ENCODE measurements at regions not wholly inside any gene's neighbourhood (a gene's known extent, or its start where the extent isn't known, plus 50 kb on each side); places are given as distances from the start of the nearest gene placed in this dataset.

DNA sequence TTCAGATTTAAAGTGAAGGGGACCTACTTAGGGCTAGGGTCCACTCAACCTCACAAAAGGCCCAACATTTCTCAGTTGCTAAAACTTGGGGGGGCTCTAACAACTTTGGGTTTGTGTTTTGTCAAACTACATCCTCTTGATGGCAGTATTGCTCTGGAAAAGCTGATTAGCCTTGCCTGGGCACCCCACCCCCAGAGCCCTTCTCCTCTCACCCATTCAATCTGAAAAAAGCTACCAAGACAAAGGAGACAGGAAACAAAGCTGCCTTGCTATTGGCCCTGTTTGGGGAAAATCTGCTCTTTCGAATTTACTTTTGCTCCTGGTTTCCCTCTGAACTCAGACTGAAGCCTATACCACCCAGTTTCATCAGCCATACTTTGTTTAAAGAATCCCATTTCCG, 195.2 kb upstream of the STK26 start:
- DNase-seq (ENCODE audit: insufficient read length, low spot score): no peak
- TF ChIP-seq, protein P1, sequence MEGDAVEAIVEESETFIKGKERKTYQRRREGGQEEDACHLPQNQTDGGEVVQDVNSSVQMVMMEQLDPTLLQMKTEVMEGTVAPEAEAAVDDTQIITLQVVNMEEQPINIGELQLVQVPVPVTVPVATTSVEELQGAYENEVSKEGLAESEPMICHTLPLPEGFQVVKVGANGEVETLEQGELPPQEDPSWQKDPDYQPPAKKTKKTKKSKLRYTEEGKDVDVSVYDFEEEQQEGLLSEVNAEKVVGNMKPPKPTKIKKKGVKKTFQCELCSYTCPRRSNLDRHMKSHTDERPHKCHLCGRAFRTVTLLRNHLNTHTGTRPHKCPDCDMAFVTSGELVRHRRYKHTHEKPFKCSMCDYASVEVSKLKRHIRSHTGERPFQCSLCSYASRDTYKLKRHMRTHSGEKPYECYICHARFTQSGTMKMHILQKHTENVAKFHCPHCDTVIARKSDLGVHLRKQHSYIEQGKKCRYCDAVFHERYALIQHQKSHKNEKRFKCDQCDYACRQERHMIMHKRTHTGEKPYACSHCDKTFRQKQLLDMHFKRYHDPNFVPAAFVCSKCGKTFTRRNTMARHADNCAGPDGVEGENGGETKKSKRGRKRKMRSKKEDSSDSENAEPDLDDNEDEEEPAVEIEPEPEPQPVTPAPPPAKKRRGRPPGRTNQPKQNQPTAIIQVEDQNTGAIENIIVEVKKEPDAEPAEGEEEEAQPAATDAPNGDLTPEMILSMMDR (IDR thresholded peaks at IDR 0.05; ENCODE audit: insufficient read depth, missing control alignments): peak; percentile 32
- FAIRE-seq: no peak

DNA sequence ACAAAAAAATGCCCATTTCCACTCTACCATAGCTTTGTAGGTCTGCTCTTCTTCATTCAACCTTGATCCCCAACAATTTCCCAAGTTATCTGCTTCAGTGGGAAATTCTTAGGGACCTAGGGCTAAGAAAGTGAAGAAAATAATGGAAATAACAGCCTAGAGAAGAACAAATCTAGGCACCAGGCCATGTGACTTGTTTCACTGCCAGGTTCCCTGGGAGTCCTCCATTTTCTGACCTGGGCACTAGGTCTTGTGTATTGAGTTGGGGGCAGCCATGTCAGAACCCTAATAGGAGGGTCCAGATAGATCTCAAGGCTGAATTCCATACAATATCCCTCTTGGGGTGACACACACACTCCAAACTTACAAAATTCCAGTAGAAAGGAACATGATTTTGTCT, 194.6 kb upstream of the STK26 start:
- TF ChIP-seq, protein P1 (IDR thresholded peaks at IDR 0.05; ENCODE audit: insufficient read depth, missing control alignments): no peak
- DNase-seq (ENCODE audit: insufficient read length, low spot score): no peak
- FAIRE-seq: no peak

DNA sequence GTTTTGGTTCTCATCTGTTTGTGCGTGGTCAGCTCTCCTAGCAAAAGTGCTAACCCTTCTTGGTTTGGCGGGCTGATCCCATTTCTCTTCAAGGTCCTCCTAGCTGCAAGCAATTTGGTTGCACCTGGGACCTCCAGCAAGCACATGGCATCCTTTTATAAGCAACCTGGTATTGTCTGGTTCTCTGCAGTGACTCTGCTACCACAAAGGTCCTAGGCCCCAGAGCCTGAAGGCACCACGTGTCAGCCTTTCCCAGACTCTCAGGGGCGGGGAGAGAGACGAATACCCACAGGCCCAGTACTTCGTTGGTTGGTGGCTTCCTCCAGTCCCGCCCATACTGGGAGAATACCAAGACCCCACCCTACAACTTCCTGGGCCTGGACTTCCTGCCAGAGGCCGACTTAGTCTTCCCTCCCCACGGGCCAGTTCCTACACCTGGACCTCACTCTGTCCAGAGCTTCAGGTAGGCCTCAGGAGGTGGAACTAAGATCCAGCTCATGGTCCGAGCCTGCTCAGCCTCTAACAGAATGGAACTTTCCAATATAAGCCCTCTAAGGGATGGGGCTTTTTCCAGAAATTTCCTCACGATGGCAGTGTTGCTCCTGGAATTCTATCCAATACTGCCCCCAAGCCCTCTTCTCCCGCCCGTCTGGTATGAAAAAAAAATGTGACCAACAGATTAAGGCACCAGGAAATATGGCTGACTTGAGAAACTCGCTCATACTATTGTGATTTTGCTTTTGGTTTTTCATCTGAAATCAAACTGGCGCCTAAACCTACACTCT, 192.5 kb upstream of the STK26 start:
- DNase-seq (ENCODE audit: insufficient read length, low spot score) (no peak), FAIRE-seq (no peak)
- TF ChIP-seq, protein P1 (IDR thresholded peaks at IDR 0.05; ENCODE audit: insufficient read depth, missing control alignments): peak; percentile 51

DNA sequence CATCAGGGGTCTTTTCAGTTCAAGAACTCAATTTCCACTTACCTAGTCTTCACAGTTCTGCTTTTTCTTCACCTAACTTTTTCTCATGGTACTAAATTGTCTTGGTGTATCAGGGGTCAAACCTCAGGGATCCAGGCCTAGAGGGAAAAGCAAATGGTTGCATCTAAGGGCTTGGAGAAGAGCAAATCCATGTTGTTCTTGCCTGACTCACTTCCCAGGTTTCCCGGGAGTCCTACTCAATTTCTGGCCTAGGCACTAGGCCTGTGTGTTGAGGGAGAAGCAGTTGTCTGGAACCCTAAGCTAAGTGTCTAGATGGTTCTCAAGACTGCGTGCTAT, 191.9 kb upstream of the STK26 start:
- TF ChIP-seq, protein P1 (IDR thresholded peaks at IDR 0.05; ENCODE audit: insufficient read depth, missing control alignments): no peak
- FAIRE-seq (no peak), DNase-seq (ENCODE audit: insufficient read length, low spot score) (no peak)

DNA sequence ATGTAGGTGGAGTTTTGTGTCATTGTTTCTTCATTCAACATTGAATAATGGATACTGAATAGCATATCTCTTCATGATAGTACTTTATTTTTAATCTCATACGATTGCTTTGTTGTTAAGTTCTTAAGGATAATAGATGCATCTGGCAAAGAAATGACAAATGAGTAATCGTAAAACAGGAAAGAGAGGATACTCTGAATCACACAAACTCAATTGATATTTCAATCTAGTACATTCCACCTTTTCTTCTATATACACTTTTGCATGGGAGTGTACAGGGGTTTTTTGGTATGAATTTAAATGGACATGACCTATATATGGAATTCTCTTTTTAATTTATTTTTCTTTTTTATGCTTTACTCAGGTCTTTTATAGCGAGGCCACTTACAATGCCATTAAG, 186.9 kb upstream of the STK26 start:
- no peak for FAIRE-seq

DNA sequence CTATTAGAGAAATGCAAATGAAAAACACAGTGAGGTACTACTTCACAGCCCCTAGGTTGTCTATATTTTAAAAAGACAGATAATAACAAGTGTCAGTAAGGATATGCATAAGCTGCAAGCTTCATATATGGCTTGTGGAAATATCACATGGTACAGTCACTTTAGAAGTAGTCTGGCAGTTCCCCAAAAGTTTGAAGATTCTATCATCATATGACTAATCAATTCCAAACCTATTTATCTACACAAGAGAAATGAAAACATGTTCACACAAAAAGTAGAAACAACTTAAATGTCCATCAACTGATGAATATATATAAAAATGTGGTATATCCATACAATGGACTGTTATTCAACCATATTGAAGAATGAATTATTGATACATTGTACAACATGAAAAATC, 185.8 kb upstream of the STK26 start:
- DNase-seq (ENCODE audit: insufficient read length, low spot score) (no peak), FAIRE-seq (peak; percentile 84)
- TF ChIP-seq, protein P1 (IDR thresholded peaks at IDR 0.05; ENCODE audit: insufficient read depth, missing control alignments): no peak

More for the DNA sequence above, 186.9 kb upstream of the STK26 start:
- TF ChIP-seq, protein P1 (IDR thresholded peaks at IDR 0.05; ENCODE audit: insufficient read depth, missing control alignments): no peak
- DNase-seq (ENCODE audit: insufficient read length, low spot score): no peak

DNA sequence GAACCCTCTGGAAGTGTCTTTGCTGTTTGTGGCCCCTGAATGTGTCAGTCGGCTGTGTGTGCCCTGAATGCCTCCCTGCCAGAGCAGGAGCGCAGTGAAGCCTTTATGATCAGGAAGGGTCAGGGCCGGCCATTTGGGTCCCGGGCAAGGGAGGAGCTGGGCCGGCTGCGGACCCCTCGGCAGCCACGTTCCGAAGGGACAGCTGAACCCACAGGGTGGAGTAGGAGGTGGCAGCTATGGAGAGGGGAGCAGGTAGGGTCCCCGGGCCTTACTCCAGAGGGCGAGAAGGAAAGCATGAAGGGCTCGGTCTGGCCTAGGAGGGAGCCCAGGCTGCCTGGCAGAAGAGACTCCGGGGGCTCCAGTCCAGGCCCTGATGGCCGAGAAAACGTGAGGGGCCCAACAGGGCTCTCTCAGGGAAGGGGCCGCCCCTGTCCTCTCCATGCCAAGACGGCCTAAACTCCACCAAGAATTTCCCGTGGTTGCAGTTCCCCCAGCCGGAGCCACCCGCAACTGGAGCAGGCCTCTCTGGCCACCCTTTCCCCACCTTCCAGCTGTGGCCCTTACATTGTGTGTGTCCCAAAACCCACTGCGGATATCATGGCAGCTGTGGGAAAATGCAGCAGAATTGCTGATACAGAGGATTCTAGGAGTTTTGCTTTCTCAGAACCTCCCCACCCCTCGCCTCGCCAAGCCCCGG, 182.2 kb upstream of the STK26 start:
- TF ChIP-seq, protein P1 (IDR thresholded peaks at IDR 0.05; ENCODE audit: insufficient read depth, missing control alignments): no peak
- DNase-seq (ENCODE audit: insufficient read length, low spot score) (no peak), FAIRE-seq (no peak)
